ENCODE measurements at regions not wholly inside any gene's neighbourhood (a gene's known extent, or its start where the extent isn't known, plus 50 kb on each side); places are given as distances from the start of the nearest gene placed in this dataset.

DNA sequence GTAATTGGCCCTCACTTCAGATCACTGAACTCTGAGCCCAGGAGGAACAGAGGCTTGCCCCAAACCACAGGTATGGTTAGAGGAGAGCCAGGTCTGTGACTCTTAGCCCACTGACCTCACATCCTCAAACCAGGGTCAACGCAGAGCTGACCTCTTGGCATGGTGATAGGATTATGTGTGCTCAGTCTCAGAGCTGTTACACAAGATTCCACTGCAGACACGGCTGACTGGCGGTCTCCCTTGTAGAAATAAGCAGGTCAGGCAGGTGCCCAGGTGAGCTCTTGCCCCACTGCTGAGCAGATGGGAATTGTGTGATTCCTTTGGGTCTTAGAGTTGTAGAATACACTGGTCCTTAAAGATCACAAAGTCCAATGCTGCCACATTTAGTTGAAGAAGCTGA lies 66.0 kb upstream of the PITX1 start:
- Histone ChIP-seq H3K79me1 (ENCODE audit: insufficient read depth, low read depth, low read length, poor library complexity, severe bottlenecking) (no peaks in the 10 kb centered on the region), H2BK5ac (ENCODE audit: insufficient read length, low read length) (no peak overlapping the region), H3K56ac (ENCODE audit: insufficient read length, low read depth, low read length) (no peak overlapping the region), H3K79me2 (ENCODE audit: insufficient read depth, low read length) (no peaks in the 10 kb centered on the region), H4K20me1 (ENCODE audit: control insufficient read depth, insufficient read depth, insufficient read length) (no peaks in the 10 kb centered on the region), H3K9ac (ENCODE audit: extremely low read depth, insufficient read length, low read length) (no peak overlapping the region), H3K18ac (ENCODE audit: insufficient read length, low read depth, low read length) (no peak overlapping the region), H3K27me3 (ENCODE audit: insufficient read depth, low read length) (no peaks in the 10 kb centered on the region), H4K5ac (ENCODE audit: insufficient read length, low read depth, low read length) (no peak overlapping the region), H2BK15ac (ENCODE audit: low read depth, low read length) (no peak overlapping the region), H3T11ph (ENCODE audit: low read length) (no peak overlapping the region), H4K91ac (ENCODE audit: insufficient read length, low read depth, low read length) (no peak overlapping the region), H3K14ac (ENCODE audit: insufficient read depth, low read length) (no peak overlapping the region; the same call in 1 of the 2 replicates), H2BK20ac (ENCODE audit: low read depth, low read length, poor library complexity, severe bottlenecking) (no peak overlapping the region), H2AFZ (ENCODE audit: low read length) (no peak overlapping the region), H3K9me3 (ENCODE audit: control insufficient read depth, low read depth, low read length) (no peaks in the 10 kb centered on the region), H2BK120ac (ENCODE audit: low read depth, low read length, poor library complexity, severe bottlenecking) (no peak overlapping the region), H3K27ac (ENCODE audit: insufficient read length, low read depth, low read length) (no peak overlapping the region), H3K4ac (ENCODE audit: low read depth, low read length) (no peak overlapping the region), H3K4me1 (ENCODE audit: insufficient read depth, low read length) (no peaks in the 10 kb centered on the region), H4K8ac (replicated peaks; ENCODE audit: insufficient read length, low read depth, low read length) (no peak overlapping the region), H3K23ac (ENCODE audit: insufficient read length, low read depth, low read length) (no peak overlapping the region), H3K23me2 (ENCODE audit: insufficient read length, low read depth, low read length, poor library complexity, severe bottlenecking) (no peaks in the 10 kb centered on the region), H2BK12ac (ENCODE audit: insufficient read length, low read depth, low read length) (no peak overlapping the region), H3K4me2 (ENCODE audit: insufficient read depth, insufficient read length, low read length) (no peak overlapping the region), H2AK5ac (ENCODE audit: insufficient read length, low read length) (no peak overlapping the region)
- no peaks in the 10 kb centered on the region for H3K36me3 Mint-ChIP-seq (ENCODE audit: insufficient read depth in 1 of 3, low read depth in 3 of 3)
- DNase-seq = no peak
- H3K9me3 Mint-ChIP-seq = no peaks in the 10 kb centered on the region
- no peak overlapping the region for H3K27ac Mint-ChIP-seq
- TF ChIP-seq, protein P1, sequence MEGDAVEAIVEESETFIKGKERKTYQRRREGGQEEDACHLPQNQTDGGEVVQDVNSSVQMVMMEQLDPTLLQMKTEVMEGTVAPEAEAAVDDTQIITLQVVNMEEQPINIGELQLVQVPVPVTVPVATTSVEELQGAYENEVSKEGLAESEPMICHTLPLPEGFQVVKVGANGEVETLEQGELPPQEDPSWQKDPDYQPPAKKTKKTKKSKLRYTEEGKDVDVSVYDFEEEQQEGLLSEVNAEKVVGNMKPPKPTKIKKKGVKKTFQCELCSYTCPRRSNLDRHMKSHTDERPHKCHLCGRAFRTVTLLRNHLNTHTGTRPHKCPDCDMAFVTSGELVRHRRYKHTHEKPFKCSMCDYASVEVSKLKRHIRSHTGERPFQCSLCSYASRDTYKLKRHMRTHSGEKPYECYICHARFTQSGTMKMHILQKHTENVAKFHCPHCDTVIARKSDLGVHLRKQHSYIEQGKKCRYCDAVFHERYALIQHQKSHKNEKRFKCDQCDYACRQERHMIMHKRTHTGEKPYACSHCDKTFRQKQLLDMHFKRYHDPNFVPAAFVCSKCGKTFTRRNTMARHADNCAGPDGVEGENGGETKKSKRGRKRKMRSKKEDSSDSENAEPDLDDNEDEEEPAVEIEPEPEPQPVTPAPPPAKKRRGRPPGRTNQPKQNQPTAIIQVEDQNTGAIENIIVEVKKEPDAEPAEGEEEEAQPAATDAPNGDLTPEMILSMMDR (conservative IDR thresholded peaks at IDR 0.05) = no peak
- peaks cover 26% of the 10 kb centered on the region for H3K27me3 Mint-ChIP-seq (ENCODE audit: low read depth)
- H3K4me3 Mint-ChIP-seq = no peak overlapping the region
- WGBS (ENCODE audit: extremely low coverage, insufficient read length, low lambda C conversion rate) = no CpG with 5 or more reads among the region's 3 CpGs
- no peaks in the 10 kb centered on the region for H3K4me1 Mint-ChIP-seq
